H9 (cell line): ENCODE measurements at regions not wholly inside any gene's neighbourhood (a gene's known extent, or its start where the extent isn't known, plus 50 kb on each side); places are given as distances from the start of the nearest gene placed in this dataset.

Experiments
- DNase-seq: peaks from one replicate; pipeline ENCODE4 v3.0.0-alpha.2; 2017
- H2AFZ ChIP-seq: one replicate; pipeline ENCODE4 v1.6.1; 2013; ENCODE audit warnings: mild to moderate bottlenecking, low read length, control low read depth, moderate library complexity
- H2AK5ac ChIP-seq: 2 replicates; pipeline ENCODE4 v1.6.1; 2013; ENCODE audit warnings: low read length, control low read depth, mixed read lengths; ENCODE audit not compliant: insufficient read length
- H2BK120ac ChIP-seq: one replicate; pipeline ENCODE4 v1.6.1; 2013; ENCODE audit warnings: low read depth, mild to moderate bottlenecking, low read length, control low read depth, inconsistent platforms; ENCODE audit not compliant: poor library complexity, severe bottlenecking
- H2BK12ac ChIP-seq: 2 replicates; pipeline ENCODE4 v1.6.1; 2013; ENCODE audit warnings: low read length, control low read depth, mixed read lengths, low read depth; ENCODE audit not compliant: insufficient read length
- H2BK15ac ChIP-seq: 2 replicates; pipeline ENCODE4 v1.6.1; 2013; ENCODE audit warnings: low read depth, low read length, control low read depth
- H2BK20ac ChIP-seq: one replicate; pipeline ENCODE4 v1.6.1; 2013; ENCODE audit warnings: low read depth, mild to moderate bottlenecking, low read length, control low read depth, inconsistent platforms; ENCODE audit not compliant: poor library complexity, severe bottlenecking
- H2BK5ac ChIP-seq: 2 replicates; pipeline ENCODE4 v1.6.1; 2013; ENCODE audit warnings: low read length, control low read depth, mixed read lengths; ENCODE audit not compliant: insufficient read length
- H3K14ac ChIP-seq: 2 replicates; pipeline ENCODE4 v1.6.1; 2013; ENCODE audit warnings: low read length, control low read depth; ENCODE audit not compliant: insufficient read depth
- H3K18ac ChIP-seq: 2 replicates; pipeline ENCODE4 v1.6.1; 2013; ENCODE audit warnings: low read depth, mild to moderate bottlenecking, mixed read lengths, low read length, control low read depth; ENCODE audit not compliant: insufficient read length
- H3K23ac ChIP-seq: 2 replicates; pipeline ENCODE4 v1.6.1; 2013; ENCODE audit warnings: low read length, control low read depth, mixed read lengths, low read depth; ENCODE audit not compliant: insufficient read length
- H3K23me2 ChIP-seq: 2 replicates; pipeline ENCODE4 v1.6.1; 2013; ENCODE audit warnings: low read depth, mild to moderate bottlenecking, mixed read lengths, low read length, control low read depth; ENCODE audit not compliant: insufficient read length, poor library complexity, severe bottlenecking
- H3K27ac ChIP-seq: 2 replicates; pipeline ENCODE4 v1.5.1; 2013; ENCODE audit warnings: low read length, control low read depth, mixed read lengths, low read depth; ENCODE audit not compliant: insufficient read length
- H3K27me3 ChIP-seq: 2 replicates; pipeline ENCODE4 v1.6.1; 2013; ENCODE audit warnings: low read length, control low read depth, inconsistent platforms; ENCODE audit not compliant: insufficient read depth
- H3K4ac ChIP-seq: 2 replicates; pipeline ENCODE4 v1.6.1; 2013; ENCODE audit warnings: low read depth, mild to moderate bottlenecking, control low read depth, inconsistent platforms, low read length, moderate library complexity
- H3K4me1 ChIP-seq: 2 replicates; pipeline ENCODE4 v1.6.1; 2013; ENCODE audit warnings: low read length, control low read depth, inconsistent platforms; ENCODE audit not compliant: insufficient read depth
- H3K4me2 ChIP-seq: 2 replicates; pipeline ENCODE4 v1.6.1; 2013; ENCODE audit warnings: low read length, control low read depth, mixed read lengths; ENCODE audit not compliant: insufficient read length, insufficient read depth
- H3K56ac ChIP-seq: 2 replicates; pipeline ENCODE4 v1.6.1; 2013; ENCODE audit warnings: low read depth, mild to moderate bottlenecking, mixed read lengths, low read length, control low read depth; ENCODE audit not compliant: insufficient read length
- H3K79me1 ChIP-seq: 2 replicates; pipeline ENCODE4 v1.6.1; 2013; ENCODE audit warnings: low read depth, mild to moderate bottlenecking, moderate library complexity, low read length, control low read depth, inconsistent platforms; ENCODE audit not compliant: insufficient read depth, poor library complexity, severe bottlenecking
- H3K79me2 ChIP-seq: 2 replicates; pipeline ENCODE4 v1.6.1; 2013; ENCODE audit warnings: low read length, control low read depth, inconsistent platforms; ENCODE audit not compliant: insufficient read depth
- H3K9ac ChIP-seq: 2 replicates; pipeline ENCODE4 v1.6.1; 2013; ENCODE audit warnings: low read length, control low read depth, mixed read lengths; ENCODE audit not compliant: insufficient read length; ENCODE audit errors: extremely low read depth
- H3K9me3 ChIP-seq: one replicate; pipeline ENCODE4 v1.6.1; 2013; ENCODE audit warnings: low read depth, low read length, inconsistent platforms; ENCODE audit not compliant: control insufficient read depth
- H3T11ph ChIP-seq: one replicate; pipeline ENCODE4 v1.6.1; 2013; ENCODE audit warnings: mild to moderate bottlenecking, low read length, control low read depth, inconsistent platforms
- H4K20me1 ChIP-seq: one replicate; pipeline ENCODE4 v1.6.1; 2013; ENCODE audit not compliant: control insufficient read depth, insufficient read length, insufficient read depth
- H4K5ac ChIP-seq: 2 replicates; pipeline ENCODE4 v1.6.1; 2013; ENCODE audit warnings: low read depth, mild to moderate bottlenecking, mixed read lengths, low read length, control low read depth; ENCODE audit not compliant: insufficient read length
- H4K8ac ChIP-seq: replicated peaks from 2 replicates; pipeline ENCODE4 v1.6.1; 2013; ENCODE audit warnings: low read length, control low read depth, mixed read lengths, low read depth; ENCODE audit not compliant: insufficient read length
- H4K91ac ChIP-seq: 2 replicates; pipeline ENCODE4 v1.6.1; 2013; ENCODE audit warnings: low read depth, mild to moderate bottlenecking, moderate library complexity, mixed read lengths, low read length, control low read depth; ENCODE audit not compliant: insufficient read length
- H3K27ac Mint-ChIP-seq, 3 experiments: 2 replicates in 2 of 3; 3 replicates in 1 of 3; pipeline ENCODE4 v1.8.0; 2020 to 2021; ENCODE audit warnings: mixed read lengths in 3 of 3, mild to moderate bottlenecking in 1 of 3, moderate library complexity in 1 of 3
- H3K27me3 Mint-ChIP-seq: 2 replicates; pipeline ENCODE4 v1.8.0; 2021; ENCODE audit warnings: low read depth, mild to moderate bottlenecking, moderate library complexity, mixed read lengths
- H3K36me3 Mint-ChIP-seq, 3 experiments: 2 replicates in 2 of 3; 3 replicates in 1 of 3; pipeline ENCODE4 v1.8.0; 2020 to 2021; ENCODE audit warnings: low read depth in 3 of 3, mixed read lengths in 3 of 3; ENCODE audit not compliant: insufficient read depth in 1 of 3
- H3K4me1 Mint-ChIP-seq, 2 experiments: 2 replicates each; pipeline ENCODE4 v1.8.0; 2020; ENCODE audit warnings: mixed read lengths in 2 of 2
- H3K4me3 Mint-ChIP-seq, 2 experiments: 2 replicates in 1 of 2; 3 replicates in 1 of 2; pipeline ENCODE4 v1.8.0; 2020 to 2021; ENCODE audit warnings: mild to moderate bottlenecking in 2 of 2, mixed read lengths in 2 of 2, moderate library complexity in 1 of 2
- H3K9me3 Mint-ChIP-seq, 2 experiments: 2 replicates in 1 of 2; 3 replicates in 1 of 2; pipeline ENCODE4 v1.8.0; 2020; ENCODE audit warnings: mild to moderate bottlenecking in 2 of 2, mixed read lengths in 2 of 2, moderate library complexity in 1 of 2
- WGBS: extraction: QIAGEN DNeasy Blood & Tissue Kit; methylation state at CpG from one replicate; pipeline ENCODE4 v1.1.7; 2013; ENCODE audit warnings: missing lambda C conversion rate, low lambda C conversion rate, mixed read lengths; ENCODE audit not compliant: insufficient read length; ENCODE audit errors: extremely low coverage; 5-methylcytosine and 5-hydroxymethylcytosine counted together
- TF ChIP-seq, protein P1 (sequence below): fragments of 200-600 bp; sonication (generic); conservative IDR thresholded peaks from 3 replicates; pipeline ENCODE4 v1.8.0; 2021; ENCODE audit warnings: antibody characterized with exemption, mild to moderate bottlenecking

DNA sequence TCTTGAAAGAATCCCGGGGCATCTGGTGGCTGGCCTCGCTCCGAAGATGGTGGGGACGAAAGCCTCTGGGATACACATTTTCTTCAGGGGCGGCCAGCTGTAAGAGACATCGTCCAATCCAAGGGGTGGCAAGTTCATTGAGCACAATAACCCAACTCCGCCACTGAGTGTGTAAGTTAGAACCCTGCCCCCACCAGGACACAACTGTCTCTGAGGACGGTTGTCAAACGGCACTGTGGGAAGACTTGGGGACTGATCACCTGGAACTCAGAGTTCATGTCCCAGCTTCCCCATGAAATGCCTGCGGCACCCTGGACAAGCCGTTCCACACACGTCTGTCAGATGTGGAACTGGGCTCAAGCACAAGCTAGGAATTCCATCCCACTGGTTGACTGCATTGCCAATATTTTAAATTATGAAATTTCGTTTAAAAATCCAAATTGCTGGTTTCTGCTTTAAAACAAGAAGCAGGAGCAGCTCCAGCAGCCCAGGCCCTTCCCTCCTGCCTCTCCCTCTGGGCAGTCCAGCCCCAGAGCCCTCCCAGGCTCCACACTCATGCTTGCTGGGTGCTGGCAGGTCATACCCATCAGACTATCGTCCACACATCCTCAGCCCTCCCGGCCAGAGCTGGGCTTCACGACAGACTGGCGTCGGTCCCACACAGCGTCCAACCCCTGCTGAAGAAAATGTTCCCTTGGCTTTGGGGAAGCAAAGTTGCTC, 80.9 kb upstream of the AFDN start:
- Histone ChIP-seq H3K9me3 (no peaks in the 10 kb centered on the region), H3K79me1 (no peaks in the 10 kb centered on the region), H3K23ac (no peak overlapping the region), H3K4me1 (0 out of 2 replicates have a peak, but pooled peaks cover 4% of the 10 kb centered on the region), H3K27me3 (no peaks in the 10 kb centered on the region), H4K91ac (no peak overlapping the region), H4K8ac (no peak overlapping the region), H2BK12ac (no peak overlapping the region), H2AK5ac (no peak overlapping the region), H2AFZ (no peak overlapping the region), H3K27ac (no peak overlapping the region), H3K14ac (no peak overlapping the region; the same call in 1 of the 2 replicates), H4K20me1 (no peaks in the 10 kb centered on the region), H3K23me2 (no peaks in the 10 kb centered on the region), H3K4ac (no peak overlapping the region), H3K4me2 (no peak overlapping the region), H2BK20ac (no peak overlapping the region), H3T11ph (no peak overlapping the region), H4K5ac (no peak overlapping the region), H3K56ac (no peak overlapping the region), H2BK5ac (no peak overlapping the region), H3K79me2 (no peaks in the 10 kb centered on the region), H2BK15ac (no peak overlapping the region), H2BK120ac (no peak overlapping the region), H3K9ac (no peak overlapping the region), H3K18ac (no peak overlapping the region)
- H3K36me3 Mint-ChIP-seq = peaks cover 0 to 2% (median 0%) of the 10 kb centered on the region in 3 experiments; a peak in 1 of 7 replicates
- peaks cover 2% of the 10 kb centered on the region; the same call in 1 of the 2 replicates for H3K27me3 Mint-ChIP-seq
- no CpG with 5 or more reads among the region's 19 CpGs for WGBS
- H3K4me1 Mint-ChIP-seq = peaks cover 5 to 16% of the 10 kb centered on the region in 2 experiments
- no peak overlapping the region for H3K4me3 Mint-ChIP-seq
- no peak for DNase-seq
- no peaks in the 10 kb centered on the region; a peak in 1 of 5 replicates for H3K9me3 Mint-ChIP-seq
- H3K27ac Mint-ChIP-seq = no peak overlapping the region
- TF ChIP-seq, protein P1, sequence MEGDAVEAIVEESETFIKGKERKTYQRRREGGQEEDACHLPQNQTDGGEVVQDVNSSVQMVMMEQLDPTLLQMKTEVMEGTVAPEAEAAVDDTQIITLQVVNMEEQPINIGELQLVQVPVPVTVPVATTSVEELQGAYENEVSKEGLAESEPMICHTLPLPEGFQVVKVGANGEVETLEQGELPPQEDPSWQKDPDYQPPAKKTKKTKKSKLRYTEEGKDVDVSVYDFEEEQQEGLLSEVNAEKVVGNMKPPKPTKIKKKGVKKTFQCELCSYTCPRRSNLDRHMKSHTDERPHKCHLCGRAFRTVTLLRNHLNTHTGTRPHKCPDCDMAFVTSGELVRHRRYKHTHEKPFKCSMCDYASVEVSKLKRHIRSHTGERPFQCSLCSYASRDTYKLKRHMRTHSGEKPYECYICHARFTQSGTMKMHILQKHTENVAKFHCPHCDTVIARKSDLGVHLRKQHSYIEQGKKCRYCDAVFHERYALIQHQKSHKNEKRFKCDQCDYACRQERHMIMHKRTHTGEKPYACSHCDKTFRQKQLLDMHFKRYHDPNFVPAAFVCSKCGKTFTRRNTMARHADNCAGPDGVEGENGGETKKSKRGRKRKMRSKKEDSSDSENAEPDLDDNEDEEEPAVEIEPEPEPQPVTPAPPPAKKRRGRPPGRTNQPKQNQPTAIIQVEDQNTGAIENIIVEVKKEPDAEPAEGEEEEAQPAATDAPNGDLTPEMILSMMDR = no peak
